ENCODE measurements at regions not wholly inside any gene's neighbourhood (a gene's known extent, or its start where the extent isn't known, plus 50 kb on each side); places are given as distances from the start of the nearest gene placed in this dataset.
"Not testable (repeated sequence)": the region's sequence is repeated elsewhere in the genome, so short reads cannot be mapped to it uniquely, and the experiment has no call there.

GRCh38 chr14:87312169-87312893, 680.7 kb downstream of the GALC start:
- no peak for DNase-seq (ENCODE audit: low spot score)

- no peak for DNase-seq (ENCODE audit: low spot score)
Measured at GRCh38 chr14:87309557-87309956, 683.4 kb downstream of the GALC start.

- DNase-seq (ENCODE audit: low spot score), result no peak
Measured at GRCh38 chr14:87306409-87307168, 686.4 kb downstream of the GALC start.

GRCh38 chr14:87305345-87305744, 687.6 kb downstream of the GALC start:
- no peak for DNase-seq (ENCODE audit: low spot score)

- no peak for DNase-seq (ENCODE audit: low spot score)
Measured at GRCh38 chr14:87304404-87304803, 688.6 kb downstream of the GALC start.

GRCh38 chr14:87286826-87287225, 706.2 kb downstream of the GALC start:
- no peak for DNase-seq (ENCODE audit: low spot score)

GRCh38 chr14:87286191-87286590, 706.8 kb downstream of the GALC start:
- DNase-seq (ENCODE audit: low spot score), result no peak

- no peak for DNase-seq (ENCODE audit: low spot score)
Measured at GRCh38 chr14:87285506-87285905, 707.5 kb downstream of the GALC start.

GRCh38 chr14:87283547-87283946, 709.4 kb downstream of the GALC start:
- DNase-seq (ENCODE audit: low spot score), result no peak

- DNase-seq (ENCODE audit: low spot score), result no peak
Measured at GRCh38 chr14:87282266-87282665, 710.7 kb downstream of the GALC start.

- DNase-seq (ENCODE audit: low spot score), result no peak
Measured at GRCh38 chr14:87278415-87278814, 714.6 kb downstream of the GALC start.

GRCh38 chr14:87271331-87271730, 721.7 kb downstream of the GALC start:
- no peak for DNase-seq (ENCODE audit: low spot score)

GRCh38 chr14:87268997-87269396, 724.0 kb downstream of the GALC start:
- DNase-seq (ENCODE audit: low spot score), result no peak

GRCh38 chr14:87264796-87265195, 728.2 kb downstream of the GALC start:
- no peak for DNase-seq (ENCODE audit: low spot score)

- DNase-seq (ENCODE audit: low spot score), result no peak
Measured at GRCh38 chr14:87264272-87264785, 728.7 kb downstream of the GALC start.

- DNase-seq (ENCODE audit: low spot score), result no peak
Measured at GRCh38 chr14:87261621-87262020, 731.4 kb downstream of the GALC start.

- no peak for DNase-seq (ENCODE audit: low spot score)
Measured at GRCh38 chr14:87260460-87260859, 732.5 kb downstream of the GALC start.

- no peak for DNase-seq (ENCODE audit: low spot score)
Measured at GRCh38 chr14:87257421-87257820, 735.6 kb downstream of the GALC start.

- DNase-seq (ENCODE audit: low spot score), result no peak
Measured at GRCh38 chr14:87255058-87255457, 737.9 kb downstream of the GALC start.

- no peak for DNase-seq (ENCODE audit: low spot score)
Measured at GRCh38 chr14:87254331-87254874, 738.6 kb downstream of the GALC start.

GRCh38 chr14:87253791-87254190, 739.2 kb downstream of the GALC start:
- not testable (repeated sequence) for DNase-seq (ENCODE audit: low spot score)

GRCh38 chr14:87252103-87252502, 740.9 kb downstream of the GALC start:
- DNase-seq (ENCODE audit: low spot score), result no peak

- DNase-seq (ENCODE audit: low spot score), result no peak
Measured at GRCh38 chr14:87251011-87251410, 742.0 kb downstream of the GALC start.
